Right kidney (tissue), 1 donor: ENCODE measurements at regions not wholly inside any gene's neighbourhood (a gene's known extent, or its start where the extent isn't known, plus 50 kb on each side); places are given as distances from the start of the nearest gene placed in this dataset.

ENCODE experiments used
- DNase-seq: peaks from one replicate; pipeline ENCODE4 v3.0.0-alpha.2; 2016

DNA sequence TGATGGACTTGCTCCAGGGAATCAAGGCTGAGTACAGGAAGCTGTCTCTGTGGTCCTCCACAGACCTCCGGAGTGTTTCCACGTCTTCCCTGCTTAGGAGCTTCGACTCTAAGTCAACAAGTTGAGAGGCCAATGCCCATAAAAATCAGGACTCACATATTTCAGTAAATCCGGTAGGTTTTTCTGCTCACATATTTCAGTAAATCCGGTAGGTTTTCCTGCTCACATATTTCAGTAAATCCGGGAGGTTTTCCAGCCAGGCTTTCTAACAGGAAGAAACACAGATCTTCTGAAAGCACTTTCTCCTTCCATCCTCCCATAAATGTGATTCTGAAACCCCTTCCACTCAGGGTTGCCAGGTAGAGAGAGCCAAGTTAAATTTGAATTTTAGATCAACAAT lies 340.1 kb upstream of the SHH start:
- no peak for DNase-seq

DNA sequence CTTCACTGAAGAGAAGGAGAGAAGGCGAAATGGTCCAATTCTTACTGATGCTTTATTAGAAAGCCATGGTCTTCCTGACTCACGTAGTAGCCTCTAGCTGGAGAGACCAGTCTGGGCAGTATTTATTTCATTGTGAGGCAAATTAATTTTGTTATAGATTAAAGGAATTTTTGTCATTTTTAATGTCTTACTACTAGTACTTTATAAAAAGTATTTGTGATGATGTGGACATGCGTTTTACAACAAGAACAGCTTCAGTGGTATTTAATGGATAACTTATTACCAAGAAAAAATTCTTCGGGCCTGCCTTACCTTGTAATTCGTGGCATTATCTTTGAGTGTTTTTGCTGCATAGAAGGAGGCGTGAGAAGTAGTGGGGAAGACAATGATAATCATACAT lies 339.4 kb upstream of the SHH start:
- no peak for DNase-seq

DNA sequence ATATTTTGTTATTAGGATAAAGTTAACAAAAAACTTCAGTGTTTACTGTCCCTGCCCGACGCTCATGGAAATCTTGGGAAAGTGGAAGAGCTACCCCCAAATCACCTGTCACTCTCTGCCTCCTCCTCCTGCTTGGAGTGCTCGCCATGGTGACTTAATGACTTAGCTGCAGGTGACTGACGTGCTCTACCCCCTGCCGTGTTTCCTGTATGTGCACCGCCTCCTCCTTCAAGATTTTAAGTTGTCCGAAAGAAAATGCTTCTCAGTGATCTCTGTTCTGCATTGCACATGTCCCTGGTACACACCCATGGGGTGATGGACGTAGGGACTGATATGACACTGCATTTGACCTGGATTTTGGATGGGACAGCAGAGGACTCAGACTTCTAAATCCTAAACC lies 338.8 kb upstream of the SHH start:
- DNase-seq: no peak

DNA sequence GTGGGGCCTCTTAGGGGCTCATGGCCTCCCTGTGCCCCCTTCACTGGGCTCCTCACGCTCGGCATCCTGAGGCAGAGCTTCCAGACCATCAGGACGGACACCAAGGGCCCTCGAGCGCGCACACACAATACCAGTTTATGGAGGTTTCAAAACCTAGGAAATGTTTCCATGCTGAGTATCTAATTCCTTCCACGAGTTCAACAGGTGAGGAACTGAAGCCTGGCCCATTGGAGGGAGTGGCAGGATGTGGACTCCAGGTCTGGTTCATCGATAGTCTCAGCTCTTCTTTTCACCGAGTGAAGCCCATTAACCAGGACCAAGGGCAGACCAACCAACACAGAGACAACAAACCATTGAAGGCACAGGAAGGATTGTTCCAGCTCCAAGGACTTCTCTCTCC lies 336.7 kb upstream of the SHH start:
- DNase-seq: no peak

DNA sequence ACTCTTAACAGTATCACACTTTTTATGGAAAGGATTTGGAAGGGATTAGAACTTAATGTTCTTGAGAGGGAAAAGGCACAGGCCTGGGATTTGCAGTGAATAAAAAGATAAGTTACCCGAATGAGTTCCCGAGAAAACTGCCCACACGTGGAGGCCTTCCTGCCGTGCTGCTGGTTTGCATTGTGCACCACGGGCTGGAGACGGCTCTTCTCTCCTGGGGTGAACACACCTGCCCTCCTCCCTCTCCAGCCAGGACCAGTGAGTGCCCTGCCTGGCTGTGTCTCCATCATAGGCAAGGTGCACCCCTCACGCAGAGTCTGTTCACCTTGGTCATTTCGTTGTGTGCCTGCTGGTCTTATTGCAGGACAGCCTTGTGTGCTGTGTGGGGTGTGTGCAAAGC lies 336.3 kb upstream of the SHH start:
- DNase-seq: no peak

DNA sequence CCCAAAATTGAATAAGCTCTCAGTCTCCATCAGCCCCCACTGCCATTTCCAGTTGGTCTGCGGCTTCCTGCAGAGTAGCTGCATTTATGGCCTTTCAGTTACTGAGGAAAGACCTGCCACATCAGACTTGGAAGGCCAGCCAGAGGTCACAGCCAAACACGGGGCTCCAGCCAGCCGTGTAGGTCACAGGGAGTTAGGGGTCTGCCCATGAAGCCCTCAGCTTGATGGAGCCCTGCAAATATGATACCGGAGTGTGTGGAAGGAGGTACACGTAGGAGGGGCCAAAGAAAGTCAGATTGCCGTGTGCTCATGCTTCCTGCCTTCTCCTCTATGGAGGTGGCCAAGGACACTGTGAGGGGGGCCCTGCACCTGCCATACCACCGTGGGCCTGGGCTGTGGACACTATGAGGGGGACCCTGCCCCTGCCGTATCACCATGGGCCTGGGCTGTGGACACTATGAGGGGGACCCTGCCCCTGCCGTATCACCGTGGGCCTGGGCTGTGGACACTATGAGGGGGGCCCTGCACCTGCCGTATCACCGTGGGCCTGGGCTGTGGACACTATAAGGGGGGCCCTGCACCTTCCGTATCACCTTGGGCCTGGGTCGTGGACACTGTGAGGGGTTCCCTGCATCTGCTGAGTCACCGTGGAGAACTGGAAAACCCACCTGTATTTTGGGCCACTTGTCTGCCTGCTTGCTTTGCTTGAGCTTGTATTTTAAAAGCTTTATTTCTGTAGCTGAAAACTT lies 335.7 kb upstream of the SHH start:
- no peak for DNase-seq

DNA sequence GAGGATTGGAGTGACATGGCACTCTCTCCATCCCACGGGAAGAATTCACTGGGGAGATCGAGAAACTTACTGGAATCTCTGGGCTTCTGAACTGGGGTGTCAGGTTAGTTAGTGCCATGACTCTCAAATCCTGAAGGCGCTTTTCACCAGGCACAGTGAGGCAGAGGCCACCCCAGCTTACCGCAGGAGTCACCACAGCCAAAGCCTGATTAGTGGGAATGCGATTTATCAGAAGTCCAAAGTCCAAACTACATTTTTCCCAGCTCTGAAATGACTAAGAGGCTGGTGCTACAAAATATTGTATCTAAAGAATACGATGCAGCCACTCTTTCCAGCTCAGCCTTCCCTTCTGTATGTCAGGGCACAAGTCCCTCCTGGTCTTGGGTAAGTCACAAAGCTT lies 334.8 kb upstream of the SHH start:
- no peak for DNase-seq

DNA sequence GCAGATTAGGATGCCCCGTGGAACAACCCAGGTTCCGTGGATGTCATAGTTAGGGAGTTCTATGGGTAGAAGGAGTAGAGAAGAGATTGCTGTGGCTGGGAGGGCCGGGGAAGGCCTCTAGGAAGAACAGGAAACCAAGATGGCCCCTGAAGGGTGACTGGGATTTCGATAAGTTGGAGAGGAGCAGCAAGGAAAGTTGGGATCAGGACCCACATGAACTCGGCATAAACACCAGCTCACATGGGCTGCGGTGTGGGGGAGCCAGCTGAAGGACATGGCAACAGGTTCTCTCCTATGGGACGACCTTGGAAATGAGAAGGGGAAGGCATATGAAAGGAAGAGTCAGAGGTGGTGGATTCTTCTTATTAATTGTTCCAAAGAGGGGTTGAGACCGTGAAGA lies 333.7 kb upstream of the SHH start:
- DNase-seq: no peak

DNA sequence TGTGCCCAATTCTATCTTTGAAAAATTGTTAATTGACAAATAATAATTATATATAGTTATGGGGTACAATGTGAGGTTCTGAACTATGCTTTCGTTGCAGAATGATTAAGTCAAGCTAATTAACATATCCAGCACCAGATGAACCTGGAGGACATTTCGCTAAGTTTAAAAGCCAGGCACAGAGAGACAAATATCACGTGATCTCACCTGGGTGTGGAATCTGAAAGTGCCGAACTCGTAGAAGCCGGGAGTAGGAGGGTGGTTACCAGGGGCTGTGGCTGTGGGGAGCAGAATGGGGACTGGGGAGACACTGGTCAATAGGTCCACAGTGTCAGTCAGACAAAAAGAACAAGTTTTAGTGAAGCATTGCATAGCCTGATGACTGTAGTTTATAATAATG lies 332.9 kb upstream of the SHH start:
- no peak for DNase-seq

DNA sequence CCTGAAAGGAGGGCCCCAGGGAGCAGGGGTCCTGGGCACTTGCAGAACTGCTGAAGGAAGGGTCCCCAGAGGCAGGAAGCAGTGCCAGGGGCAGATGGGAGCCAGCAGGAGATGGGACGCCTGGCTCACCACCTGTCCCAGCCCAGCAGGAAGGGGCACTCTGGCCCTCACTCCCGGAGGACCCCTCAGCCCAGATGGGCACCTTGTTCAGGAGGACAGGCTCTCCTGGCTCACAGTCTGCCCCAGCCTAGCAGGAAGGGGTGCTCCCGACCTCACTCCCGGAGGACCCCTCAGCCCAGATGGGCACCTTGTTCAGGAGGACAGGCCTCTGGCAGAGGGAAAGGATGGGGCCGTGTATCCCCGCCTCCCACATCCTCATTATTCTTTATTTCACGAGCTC lies 331.4 kb upstream of the SHH start:
- no peak for DNase-seq

DNA sequence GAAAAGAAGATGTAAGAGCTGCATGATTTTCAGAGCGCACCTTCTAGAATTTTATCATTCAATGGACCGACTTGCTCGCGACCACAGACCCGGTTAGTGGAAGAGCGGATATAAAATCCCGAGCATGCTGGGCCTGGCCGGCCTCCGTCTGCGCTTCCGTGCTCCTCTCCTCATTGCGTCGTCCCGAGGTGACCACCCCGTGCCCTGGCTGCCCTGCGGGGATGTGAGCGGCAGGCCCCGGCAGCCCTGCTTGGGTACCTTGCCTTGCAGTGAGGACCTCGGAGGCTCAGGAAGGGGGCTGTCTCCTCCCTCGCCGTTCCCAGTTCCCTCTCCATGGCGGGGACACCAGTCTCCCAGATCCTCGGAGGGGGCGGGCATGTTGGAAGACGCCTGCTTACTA lies 330.9 kb upstream of the SHH start:
- DNase-seq: no peak

DNA sequence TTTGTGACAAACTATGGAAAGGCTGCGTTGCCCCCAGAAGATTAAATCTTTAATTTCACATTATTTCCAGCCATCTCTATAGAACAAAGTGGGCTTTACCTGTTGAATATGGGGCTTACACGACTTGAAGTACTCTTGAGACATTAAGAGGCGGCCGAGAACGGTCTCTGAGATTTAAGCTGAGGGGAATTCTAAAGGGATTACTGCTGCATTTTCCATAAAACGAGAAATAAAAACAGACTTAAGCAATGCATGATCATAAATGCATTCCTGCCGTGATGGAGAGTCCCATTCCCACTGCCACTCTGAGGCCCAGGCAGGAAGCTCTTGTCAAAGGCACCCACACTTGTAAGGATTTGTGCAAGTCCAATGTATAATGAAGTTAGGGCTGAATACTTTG lies 329.7 kb upstream of the SHH start:
- no peak for DNase-seq

DNA sequence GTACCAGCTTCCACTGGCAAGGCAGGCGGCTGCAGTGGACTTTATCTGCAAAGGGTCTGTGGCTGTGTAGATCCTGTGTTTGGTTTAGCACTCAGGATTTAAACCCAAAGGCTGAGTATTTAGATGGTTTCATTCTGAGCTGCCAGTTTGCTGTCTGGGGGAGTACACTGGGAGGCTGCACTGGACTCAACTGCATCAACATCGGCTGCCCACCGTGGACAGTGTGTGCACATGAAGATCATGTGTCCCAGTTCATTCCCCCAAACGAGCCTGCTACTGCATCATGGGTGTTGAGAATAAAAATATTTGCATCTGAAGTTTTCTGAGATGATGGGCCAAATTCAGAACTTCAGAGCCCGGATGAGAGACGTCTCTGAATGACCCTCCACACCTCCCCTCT lies 328.6 kb upstream of the SHH start:
- DNase-seq: no peak

DNA sequence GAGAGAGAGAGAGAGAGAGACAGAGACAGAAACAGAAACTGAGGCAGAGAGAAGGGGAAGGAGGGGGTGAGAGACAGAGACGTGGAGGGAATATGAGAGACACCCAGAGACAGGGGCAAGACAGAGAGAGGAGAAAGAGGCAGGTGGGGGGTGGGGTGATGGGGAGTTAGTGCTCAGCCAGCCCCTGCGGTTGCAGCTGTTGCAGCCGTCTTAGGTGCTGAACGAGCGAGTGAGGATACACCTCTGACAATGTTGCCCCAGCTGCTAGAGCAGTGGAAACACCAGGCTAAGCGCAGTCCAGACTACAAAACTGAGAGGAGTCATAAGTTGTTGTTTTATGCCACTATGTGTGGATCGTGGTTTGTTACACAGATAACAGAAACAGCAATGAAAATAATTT lies 328.2 kb upstream of the SHH start:
- DNase-seq: no peak

DNA sequence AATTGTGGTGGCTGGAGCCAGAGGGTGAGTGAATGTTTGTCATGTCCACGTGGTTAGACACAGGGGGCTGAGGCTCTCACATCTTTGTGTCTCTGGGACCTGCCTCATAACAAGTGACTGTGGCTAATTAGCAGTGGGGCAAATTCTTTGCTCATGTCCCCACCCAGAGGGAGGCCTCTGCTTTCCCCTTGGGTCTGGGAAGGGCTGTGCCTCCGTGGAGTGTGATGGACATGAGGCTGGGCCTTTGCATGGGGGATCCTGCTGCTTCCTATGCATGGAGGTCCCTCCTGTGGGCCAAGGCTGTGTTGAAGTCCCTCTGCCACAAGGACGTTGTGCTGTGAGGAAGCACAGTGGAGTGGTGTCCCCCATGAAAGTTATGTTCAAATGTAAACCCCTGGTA lies 327.4 kb upstream of the SHH start:
- no peak for DNase-seq

DNA sequence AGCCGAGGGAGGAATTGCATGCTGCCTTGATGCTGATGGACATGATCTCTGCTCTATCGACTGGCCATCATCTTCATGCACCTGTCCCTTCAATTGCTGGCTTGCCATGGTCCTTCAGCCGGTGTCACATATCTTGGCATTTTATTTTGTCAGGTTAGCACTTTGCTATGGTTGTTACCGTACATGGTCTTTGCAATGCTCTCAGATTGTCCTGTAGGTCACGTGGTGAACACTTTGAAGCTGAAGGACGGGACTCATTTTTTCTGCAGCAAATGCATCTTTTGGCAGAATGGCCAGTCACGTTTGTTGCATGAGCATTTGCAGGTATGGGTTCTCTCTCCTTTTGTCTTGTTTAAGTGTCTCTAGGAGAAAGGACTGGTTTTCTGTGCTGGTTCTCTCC lies 326.8 kb upstream of the SHH start:
- no peak for DNase-seq

DNA sequence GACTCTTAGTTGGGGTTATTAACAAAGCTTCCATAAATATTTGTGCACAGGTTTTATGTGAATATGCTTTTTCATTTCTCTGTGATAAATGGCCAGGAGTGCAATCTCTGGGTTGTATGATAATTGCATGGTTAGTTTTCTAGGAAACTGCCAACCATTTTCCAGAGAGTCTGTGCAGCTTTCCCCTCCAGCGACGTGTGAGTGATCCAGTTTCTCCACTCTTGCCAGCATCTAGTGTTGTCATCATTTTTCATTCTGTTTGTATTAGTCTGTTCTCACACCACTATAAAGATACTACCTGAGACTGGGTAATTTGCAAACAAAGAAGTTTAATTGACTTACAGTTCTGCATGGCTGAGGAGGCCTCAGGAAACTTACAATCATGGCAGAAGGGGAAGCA lies 319.6 kb upstream of the SHH start:
- DNase-seq: no peak

DNA sequence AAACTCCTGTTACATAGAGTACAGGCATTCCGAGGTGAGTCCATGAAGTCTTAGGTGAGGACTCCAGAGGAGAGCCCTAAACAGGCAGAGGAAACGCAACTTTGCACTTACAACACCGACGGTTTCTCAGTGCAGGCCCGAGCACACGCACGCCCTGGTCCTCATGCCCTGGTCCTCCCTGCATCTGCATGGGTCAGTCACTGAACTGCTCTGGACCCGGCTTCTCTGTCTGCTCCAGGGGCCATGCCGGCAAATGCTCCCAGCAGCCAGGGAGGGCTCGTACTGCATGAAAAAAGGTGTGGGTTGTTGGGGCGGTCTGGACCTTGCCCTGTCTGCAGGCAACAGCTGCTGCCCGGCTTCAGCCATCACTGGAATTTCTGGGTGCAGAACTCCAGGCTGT lies 317.3 kb upstream of the SHH start:
- no peak for DNase-seq

DNA sequence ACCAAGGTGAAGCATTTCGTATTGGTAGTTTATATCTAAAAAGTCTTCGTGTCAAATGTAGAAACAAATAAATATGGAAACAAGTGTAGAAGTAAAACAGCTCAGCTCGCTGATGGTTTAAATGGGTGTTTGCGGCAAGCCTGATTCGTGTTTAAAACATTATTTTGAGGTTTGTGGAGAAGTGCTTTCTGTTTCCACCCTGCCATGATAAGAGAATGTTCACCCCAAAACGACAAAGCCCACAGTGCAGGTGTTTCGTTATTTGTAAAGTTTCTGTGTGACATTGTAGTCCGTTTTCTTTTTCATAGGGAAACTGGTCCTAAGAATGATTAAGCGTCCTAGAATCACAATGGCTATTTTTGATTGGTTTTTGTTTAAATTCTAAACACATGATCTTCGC lies 316.2 kb upstream of the SHH start:
- no peak for DNase-seq

DNA sequence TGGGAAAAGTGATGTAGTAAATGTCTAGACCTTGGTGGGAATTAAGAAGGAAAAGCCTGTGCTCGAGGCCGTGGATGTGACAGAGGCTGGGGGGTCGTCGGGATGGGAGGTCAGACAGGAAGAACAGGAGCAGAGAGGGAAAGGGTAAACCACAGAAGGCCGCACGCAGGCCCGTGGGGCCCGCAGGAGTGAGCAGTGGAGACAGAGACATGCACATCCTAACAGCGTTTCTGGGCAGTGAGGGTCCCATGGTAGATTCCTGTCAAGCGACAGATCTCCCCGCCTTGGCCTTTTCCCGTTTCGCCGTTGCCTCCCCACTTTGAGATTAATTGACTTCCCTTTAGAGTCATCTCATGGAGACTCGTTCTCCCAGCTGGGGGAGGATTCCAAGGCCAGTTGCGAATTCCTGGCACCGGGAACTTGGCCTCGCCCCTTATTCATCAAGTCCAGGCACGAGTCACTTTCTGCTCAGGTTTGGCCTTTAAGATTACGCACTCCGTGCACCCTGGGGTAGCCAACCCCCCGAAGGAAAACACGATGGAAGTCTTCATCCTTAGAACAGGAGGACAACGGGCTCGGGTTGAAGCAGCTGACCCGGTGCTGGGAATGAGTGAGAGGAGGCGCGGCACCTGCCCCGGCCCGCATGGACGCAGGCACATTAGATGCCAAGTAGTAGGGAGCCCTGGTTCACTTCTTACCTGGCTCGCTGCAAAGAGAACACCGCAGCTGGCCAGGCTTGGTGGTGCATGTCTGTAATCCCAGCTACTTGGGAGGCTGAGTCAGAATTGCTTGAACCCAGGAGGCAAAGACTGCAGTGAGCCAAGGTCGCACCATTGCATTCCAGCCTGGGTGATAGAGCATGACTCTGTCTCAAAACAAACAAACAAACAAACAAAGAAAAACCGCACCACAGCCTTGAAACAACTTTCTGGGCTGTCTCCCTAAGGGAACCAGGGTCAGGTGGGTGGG lies 315.2 kb upstream of the SHH start:
- DNase-seq: no peak

DNA sequence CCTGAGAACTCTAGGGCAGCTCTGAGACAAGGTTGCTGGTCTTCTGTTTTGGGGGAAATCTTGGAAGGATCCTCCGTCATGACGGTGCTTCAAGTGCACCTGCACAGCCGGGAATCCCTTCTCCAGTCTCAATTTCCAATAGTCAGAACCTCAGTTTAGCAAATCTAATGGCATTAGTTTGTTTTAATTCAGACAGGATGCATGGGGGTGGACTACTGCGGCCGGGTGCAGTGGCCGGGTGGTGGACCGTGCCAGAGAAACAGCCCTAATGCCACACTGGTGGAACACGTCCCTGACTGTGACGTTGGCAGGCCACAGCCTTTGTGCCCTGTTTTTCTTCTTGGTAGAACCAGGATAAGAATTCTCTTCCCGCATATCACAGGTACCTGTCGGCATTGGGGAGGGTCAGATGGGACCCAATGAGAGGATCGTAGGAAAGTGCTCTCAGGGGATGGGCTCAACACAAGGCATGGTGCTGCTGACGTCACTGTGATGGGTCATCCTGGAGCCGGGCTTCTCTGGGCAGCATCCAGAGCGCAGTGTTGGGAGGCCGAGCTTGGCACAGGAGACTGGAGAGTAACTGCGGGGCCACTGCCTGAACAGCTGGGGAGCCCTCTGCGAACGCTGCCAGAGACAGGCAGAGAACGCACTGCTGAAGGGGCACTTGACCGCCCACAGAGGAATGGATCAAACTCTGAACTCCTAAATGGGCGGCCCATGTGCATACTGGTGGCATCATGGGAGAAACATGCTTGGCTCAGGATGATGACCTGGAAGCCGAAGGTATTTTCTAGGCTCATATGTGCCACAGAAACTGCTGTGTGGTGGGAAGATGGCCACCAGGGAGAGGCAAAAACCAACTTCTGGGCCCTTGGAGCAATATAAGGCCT lies 313.8 kb upstream of the SHH start:
- no peak for DNase-seq

DNA sequence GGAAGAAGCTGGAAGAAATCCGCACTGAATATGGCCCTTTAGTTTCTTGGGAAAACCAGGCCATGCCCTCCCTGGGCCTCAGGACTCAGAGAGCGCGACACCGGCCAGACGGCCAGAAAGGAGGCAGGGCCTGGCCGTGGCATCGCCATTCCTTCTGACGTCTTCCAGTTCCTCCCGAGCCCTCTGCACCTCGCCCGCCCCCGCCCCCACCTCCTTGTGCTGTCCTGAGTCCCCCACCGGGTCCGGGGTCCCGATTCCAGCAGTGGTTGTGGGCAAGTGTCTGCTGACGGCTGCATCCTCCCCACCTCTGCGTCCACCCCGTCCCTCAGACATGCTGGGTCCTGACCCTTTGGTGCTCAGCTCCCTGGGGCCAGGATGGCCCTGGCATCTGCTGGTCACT lies 312.1 kb upstream of the SHH start:
- no peak for DNase-seq

DNA sequence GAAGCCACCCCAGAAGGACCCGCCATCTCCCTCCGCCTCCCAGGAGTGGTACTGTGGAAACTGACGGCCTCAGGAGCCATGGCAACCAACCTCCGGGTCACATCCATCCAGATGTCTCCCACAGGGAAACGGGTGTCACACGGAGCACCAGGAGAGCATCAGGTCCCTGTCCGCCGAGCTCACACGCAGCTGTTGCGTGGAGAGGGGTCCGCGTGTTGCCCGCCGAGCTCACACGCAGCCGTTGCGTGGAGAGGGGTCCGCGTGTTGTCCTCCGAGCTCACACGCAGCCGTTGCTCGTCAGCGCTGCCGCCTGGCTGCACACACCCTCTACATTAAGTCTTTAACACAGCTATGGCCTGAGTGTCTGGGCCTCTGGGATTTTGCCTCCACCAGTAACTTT lies 311.1 kb upstream of the SHH start:
- DNase-seq: no peak
